ENCODE measurements at regions not wholly inside any gene's neighbourhood (a gene's known extent, or its start where the extent isn't known, plus 50 kb on each side); places are given as distances from the start of the nearest gene placed in this dataset.

GRCh38 chr5:167709625-167710024, 581.8 kb upstream of the WWC1 start:
- no CpG with 5 or more reads among the region's 4 CpGs for WGBS (ENCODE audit: insufficient coverage)
- Histone ChIP-seq H2AFZ (ENCODE audit: insufficient read depth, low read depth, low read length, poor library complexity, severe bottlenecking) (no peak overlapping the region), H3K79me2 (ENCODE audit: control insufficient read depth, insufficient read depth, low read length) (no peaks in the 10 kb centered on the region), H3K27ac (ENCODE audit: low read length in 2 of 2) (no peak overlapping the region), H3K27me3 (replicated peaks in 1 of 4; ENCODE audit: control extremely low read depth in 1 of 4, control insufficient read depth in 3 of 4, insufficient read depth in 4 of 4, low read length in 3 of 4) (no peaks in the 10 kb centered on the region), H3K9me3 (ENCODE audit: control extremely low read depth in 1 of 3, control insufficient read depth in 2 of 3, insufficient read depth in 1 of 3, low read length in 2 of 3) (no peaks in the 10 kb centered on the region), H3K9ac (ENCODE audit: low read length) (no peak overlapping the region), H3K4me1 (ENCODE audit: control insufficient read depth in 2 of 2, insufficient read depth in 2 of 2, low read length in 2 of 2) (no peaks in the 10 kb centered on the region), H3K36me3 (replicated peaks in 1 of 2; ENCODE audit: control extremely low read depth in 1 of 2, control insufficient read depth in 1 of 2, extremely low read depth in 1 of 2, insufficient read depth in 2 of 2, low read length in 1 of 2) (no peaks in the 10 kb centered on the region), H3K4me3 (ENCODE audit: control extremely low read depth in 1 of 5, extremely low read depth in 1 of 5, insufficient read depth in 1 of 5, low read depth in 2 of 5, low read length in 4 of 5) (no peak overlapping the region), H4K20me1 (ENCODE audit: control insufficient read depth, insufficient read depth, low read length, poor library complexity, severe bottlenecking) (no peaks in the 10 kb centered on the region), H3K4me2 (replicated peaks; ENCODE audit: low read depth, low read length, poor library complexity, severe bottlenecking) (no peak overlapping the region)
- DNase-seq (no peak), ATAC-seq (ENCODE audit: low read depth) (no peak)
- no peak overlapping the region for H3K4me3 Mint-ChIP-seq
- ChIA-PET POLR2A (no interaction called here), CTCF (no interaction called here)
- H3K9me3 Mint-ChIP-seq (ENCODE audit: insufficient read depth), result peaks cover 2% of the 10 kb centered on the region
- intact Hi-C loops (cut with micrococcal nuclease), result no loop called here
- no peak overlapping the region for H3K27ac Mint-ChIP-seq
- TF ChIP-seq EZH2 (IDR thresholded peaks at IDR 0.05; ENCODE audit: borderline replicate concordance, insufficient read depth, low read depth, low read length, poor library complexity, severe bottlenecking), result no peak
- no peak for TF ChIP-seq CTCF (IDR thresholded peaks at IDR 0.05)
- H3K27me3 Mint-ChIP-seq, result no peaks in the 10 kb centered on the region
- no peaks in the 10 kb centered on the region for H3K4me1 Mint-ChIP-seq

- Mint-ChIP-seq H3K9me3 (ENCODE audit: insufficient read depth) (peaks cover 2% of the 10 kb centered on the region), H3K4me1 (no peaks in the 10 kb centered on the region), H3K27ac (no peak overlapping the region), H3K27me3 (no peaks in the 10 kb centered on the region), H3K4me3 (no peak overlapping the region)
- DNase-seq (no peak), ATAC-seq (ENCODE audit: low read depth) (no peak)
- Histone ChIP-seq H2AFZ (ENCODE audit: insufficient read depth, low read depth, low read length, poor library complexity, severe bottlenecking) (no peak overlapping the region), H3K9ac (ENCODE audit: low read length) (no peak overlapping the region), H3K27ac (ENCODE audit: low read length in 2 of 2) (no peak overlapping the region), H3K79me2 (ENCODE audit: control insufficient read depth, insufficient read depth, low read length) (no peaks in the 10 kb centered on the region), H3K27me3 (replicated peaks in 1 of 4; ENCODE audit: control extremely low read depth in 1 of 4, control insufficient read depth in 3 of 4, insufficient read depth in 4 of 4, low read length in 3 of 4) (no peaks in the 10 kb centered on the region), H3K4me3 (ENCODE audit: control extremely low read depth in 1 of 5, extremely low read depth in 1 of 5, insufficient read depth in 1 of 5, low read depth in 2 of 5, low read length in 4 of 5) (no peak overlapping the region), H3K4me2 (replicated peaks; ENCODE audit: low read depth, low read length, poor library complexity, severe bottlenecking) (no peak overlapping the region), H3K9me3 (ENCODE audit: control extremely low read depth in 1 of 3, control insufficient read depth in 2 of 3, insufficient read depth in 1 of 3, low read length in 2 of 3) (no peaks in the 10 kb centered on the region), H3K36me3 (replicated peaks in 1 of 2; ENCODE audit: control extremely low read depth in 1 of 2, control insufficient read depth in 1 of 2, extremely low read depth in 1 of 2, insufficient read depth in 2 of 2, low read length in 1 of 2) (no peaks in the 10 kb centered on the region), H4K20me1 (ENCODE audit: control insufficient read depth, insufficient read depth, low read length, poor library complexity, severe bottlenecking) (no peaks in the 10 kb centered on the region), H3K4me1 (ENCODE audit: control insufficient read depth in 2 of 2, insufficient read depth in 2 of 2, low read length in 2 of 2) (no peaks in the 10 kb centered on the region)
- TF ChIP-seq CTCF (IDR thresholded peaks at IDR 0.05), result no peak
- ChIA-PET CTCF (no interaction called here), POLR2A (no interaction called here)
- intact Hi-C loops (cut with micrococcal nuclease), result no loop called here
- 76% methylated on average over 1 of the region's 3 CpGs for WGBS (ENCODE audit: insufficient coverage)
Measured at GRCh38 chr5:167710444-167711073, 580.9 kb upstream of the WWC1 start.
